GM12878 (cell line): ENCODE measurements at regions not wholly inside any gene's neighbourhood (a gene's known extent, or its start where the extent isn't known, plus 50 kb on each side); places are given as distances from the start of the nearest gene placed in this dataset.

Experiments used
- ATAC-seq: fragments of 200-7000 bp; cut with Tn5 transposase; 3 replicates; pipeline ENCODE4 v1.9.1; 2020; ENCODE audit warnings: mild to moderate bottlenecking, moderate library complexity
- BruUV-seq: library from RNA; stranded (reverse); fragments of 400-500 nt; replicated peaks from 2 replicates; lab custom pipeline; 2021; lab: Mats Ljungman, UMichigan
- CTCF ChIA-PET: fragments of 300-600 bp; sonication (Branson Sonifier 250); formaldehyde crosslinking; extraction: SDS; loops from one replicate; lab custom pipeline; 2021; ENCODE audit warnings: inconsistent platforms; lab: Yijun Ruan, JAX
- POLR2A ChIA-PET: fragments of 350-600 bp; formaldehyde crosslinking; extraction: SDS; loops from one replicate; lab custom pipeline; 2021; ENCODE audit warnings: inconsistent platforms; lab: Charles Lee
- RAD21 ChIA-PET: fragments of 300-600 bp; sonication (Branson Sonifier 250); formaldehyde crosslinking; loops from one replicate; lab custom pipeline; 2023; ENCODE audit warnings: antibody characterized with exemption; ENCODE audit not compliant: unreplicated experiment; lab: Charles Lee
- SMC1A ChIA-PET: fragments of 300-600 bp; sonication (Branson Sonifier 250); formaldehyde crosslinking; loops from one replicate; lab custom pipeline; 2023; ENCODE audit not compliant: unreplicated experiment, uncharacterized antibody; lab: Charles Lee
- DNase-seq: peaks from one replicate; pipeline ENCODE4 v3.0.0-alpha.2; 2011; ENCODE audit warnings: low read depth, low spot score
- FAIRE-seq: peaks from 3 replicates; lab custom pipeline; 2011; peaks lifted over from hg19 to GRCh38; lab: Jason Lieb, UNC
- H2AFZ ChIP-seq: 2 replicates; pipeline ENCODE4 v1.6.0; 2011; ENCODE audit warnings: low read depth, low read length, control low read depth; ENCODE audit not compliant: control insufficient read depth
- H3K27ac ChIP-seq: 2 replicates; pipeline ENCODE4 v1.5.1; 2011; ENCODE audit warnings: control low read depth; ENCODE audit not compliant: control insufficient read depth, insufficient read depth
- H3K27me3 ChIP-seq, 2 experiments: replicated peaks in 1 of 2; 2 replicates each; pipeline versions ENCODE4 v1.6.0 to v1.6.1; 2011; ENCODE audit warnings: low read length in 1 of 2; ENCODE audit not compliant: control insufficient read depth in 2 of 2, insufficient read depth in 2 of 2
- H3K36me3 ChIP-seq, 2 experiments: 2 replicates each; pipeline ENCODE4 v1.5.1; 2011; ENCODE audit warnings: low read length in 1 of 2; ENCODE audit not compliant: control insufficient read depth in 2 of 2, insufficient read depth in 2 of 2
- H3K4me1 ChIP-seq: 2 replicates; pipeline ENCODE4 v1.6.1; 2011; ENCODE audit warnings: mild to moderate bottlenecking, low read length, moderate library complexity, mixed read lengths; ENCODE audit not compliant: control insufficient read depth, insufficient read depth
- H3K4me2 ChIP-seq: 2 replicates; pipeline ENCODE4 v1.6.0; 2011; ENCODE audit warnings: control low read depth; ENCODE audit not compliant: control insufficient read depth, insufficient read depth
- H3K4me3 ChIP-seq: fragments of 200-600 bp; sonication (generic); 2 replicates; pipeline ENCODE4 v1.5.1; 2016
- H3K79me2 ChIP-seq: 2 replicates; pipeline ENCODE4 v1.6.0; 2011; ENCODE audit warnings: low read length; ENCODE audit not compliant: control insufficient read depth, insufficient read depth
- H3K9ac ChIP-seq: 2 replicates; pipeline ENCODE4 v1.8.0; 2011; ENCODE audit warnings: low read length, control low read depth, mixed read lengths; ENCODE audit not compliant: control insufficient read depth, insufficient read depth
- H3K9me3 ChIP-seq: replicated peaks from 3 replicates; pipeline ENCODE4 v1.5.1; 2011; ENCODE audit warnings: mild to moderate bottlenecking, low read length; ENCODE audit not compliant: control insufficient read depth, insufficient read depth
- H4K20me1 ChIP-seq: 2 replicates; pipeline ENCODE4 v1.6.0; 2011; ENCODE audit not compliant: control insufficient read depth, insufficient read depth
- CBX3 ChIP-seq: fragments of 200-600 bp; sonication (generic); IDR thresholded peaks from 2 replicates; pipeline ENCODE4 v1.6.1; 2016; ENCODE audit warnings: low read depth, borderline replicate concordance
- IKZF2 ChIP-seq, 2 experiments: fragments of 450-650 bp; IDR thresholded peaks; 2 replicates each; pipeline ENCODE4 v1.6.1; 2017; ENCODE audit warnings: mild to moderate bottlenecking in 2 of 2, moderate library complexity in 2 of 2
- JUNB ChIP-seq: IDR thresholded peaks from 2 replicates; pipeline ENCODE4 v1.6.1; 2016; ENCODE audit warnings: antibody characterized with exemption, mild to moderate bottlenecking
- POLR2A ChIP-seq: IDR thresholded peaks from 2 replicates; pipeline ENCODE4 v1.6.1; 2011; ENCODE audit warnings: low read depth, mild to moderate bottlenecking, low read length
- POU2F2 ChIP-seq: IDR thresholded peaks from 3 replicates; pipeline ENCODE4 v1.6.1; 2011; ENCODE audit warnings: low read depth, mild to moderate bottlenecking, low read length, borderline replicate concordance
- SIN3A ChIP-seq: IDR thresholded peaks from 2 replicates; pipeline ENCODE4 v1.6.1; 2012; ENCODE audit warnings: low read depth, low read length, improper control_type of control experiment
- SUPT20H ChIP-seq: IDR thresholded peaks from 2 replicates; pipeline ENCODE4 v1.6.1; 2011; ENCODE audit warnings: low read depth, mild to moderate bottlenecking, low read length, moderate library complexity, borderline replicate concordance; ENCODE audit not compliant: control insufficient read depth
- TAF1 ChIP-seq: IDR thresholded peaks from 2 replicates; pipeline ENCODE4 v1.6.1; 2011; ENCODE audit warnings: mild to moderate bottlenecking, low read depth, low read length, borderline replicate concordance
- TCF7 ChIP-seq: IDR thresholded peaks from 2 replicates; pipeline ENCODE4 v1.6.1; 2014; ENCODE audit warnings: antibody characterized with exemption, borderline replicate concordance
- ZNF217 ChIP-seq: fragments of 450-650 bp; IDR thresholded peaks from 2 replicates; pipeline ENCODE4 v1.6.1; 2017; ENCODE audit warnings: antibody characterized with exemption, mild to moderate bottlenecking
- ZNF24 ChIP-seq: fragments of 450-650 bp; IDR thresholded peaks from 2 replicates; pipeline ENCODE4 v1.6.1; 2017; ENCODE audit warnings: antibody characterized with exemption, mild to moderate bottlenecking
- ZNF384 ChIP-seq: IDR thresholded peaks from 2 replicates; pipeline ENCODE4 v1.6.1; 2012; ENCODE audit warnings: low read depth, mild to moderate bottlenecking, low read length, improper control_type of control experiment, borderline replicate concordance
- ZZZ3 ChIP-seq: IDR thresholded peaks from 2 replicates; pipeline ENCODE4 v1.6.1; 2011; ENCODE audit warnings: low read depth; ENCODE audit not compliant: control insufficient read depth, insufficient read length
- WGBS: methylation state at CpG from one replicate; pipeline ENCODE4 v1.1.6; 2016; ENCODE audit warnings: low lambda C conversion rate; ENCODE audit not compliant: insufficient replicate concordance, insufficient coverage; ENCODE audit errors: missing lambda C conversion rate; 5-methylcytosine and 5-hydroxymethylcytosine counted together
- in situ Hi-C: fragments of 300-500 bp; cut with MboI; formaldehyde crosslinking; loops from 9 replicates; pipeline ENCODE4 v1.14.3; 2018; ENCODE audit warnings: mixed read lengths
- intact Hi-C: fragments of 100-400 bp; cut with micrococcal nuclease; formaldehyde crosslinking; loops from one replicate; pipeline ENCODE4 v1.14.2; 2022; ENCODE audit not compliant: unreplicated experiment
- TF ChIP-seq, protein P1 (sequence below): IDR thresholded peaks from 2 replicates; pipeline ENCODE4 v1.6.1; 2011; ENCODE audit warnings: borderline replicate concordance, low read depth, mild to moderate bottlenecking, moderate library complexity, low read length; ENCODE audit not compliant: insufficient read depth, poor library complexity, severe bottlenecking
- TF ChIP-seq, protein P2 (sequence below): fragments of 450-650 bp; IDR thresholded peaks from 2 replicates; pipeline ENCODE4 v1.6.1; 2017; ENCODE audit warnings: borderline replicate concordance

DNA sequence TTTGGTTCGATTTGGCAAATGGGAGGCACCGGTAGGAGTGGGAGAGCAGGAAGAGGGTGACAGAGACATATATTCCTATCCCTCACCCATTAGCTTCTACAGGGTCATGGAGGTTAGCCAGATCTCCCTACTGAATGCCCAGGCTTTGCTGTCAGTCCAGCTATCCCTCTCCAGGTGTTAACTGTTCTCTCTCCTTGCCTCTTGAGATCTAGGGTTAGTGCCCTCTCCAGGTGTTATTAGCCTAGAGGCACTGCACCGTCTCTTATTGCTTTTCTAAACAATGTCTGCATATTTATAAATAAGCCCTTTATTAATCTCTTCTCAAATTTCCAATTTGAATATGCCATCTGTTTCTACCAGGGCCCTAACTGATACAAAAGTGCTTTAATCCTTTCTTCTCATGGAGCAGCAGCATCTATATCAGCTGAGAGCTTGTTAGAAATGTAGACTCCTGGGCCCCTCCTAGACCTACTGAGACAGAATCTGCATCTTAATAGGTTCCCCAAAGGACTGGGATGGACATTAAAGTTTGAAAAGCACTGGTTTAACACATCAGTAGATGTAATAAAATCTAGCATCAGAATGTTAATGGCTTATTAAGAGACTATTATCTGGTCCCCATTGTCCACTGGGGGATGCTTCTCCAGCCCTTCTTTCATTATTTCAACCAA lies 322.5 kb upstream of the SLC24A2 start (continued):
- no peak for TF ChIP-seq ZNF24
- TF ChIP-seq, all 136 proteins: peak for 0

DNA sequence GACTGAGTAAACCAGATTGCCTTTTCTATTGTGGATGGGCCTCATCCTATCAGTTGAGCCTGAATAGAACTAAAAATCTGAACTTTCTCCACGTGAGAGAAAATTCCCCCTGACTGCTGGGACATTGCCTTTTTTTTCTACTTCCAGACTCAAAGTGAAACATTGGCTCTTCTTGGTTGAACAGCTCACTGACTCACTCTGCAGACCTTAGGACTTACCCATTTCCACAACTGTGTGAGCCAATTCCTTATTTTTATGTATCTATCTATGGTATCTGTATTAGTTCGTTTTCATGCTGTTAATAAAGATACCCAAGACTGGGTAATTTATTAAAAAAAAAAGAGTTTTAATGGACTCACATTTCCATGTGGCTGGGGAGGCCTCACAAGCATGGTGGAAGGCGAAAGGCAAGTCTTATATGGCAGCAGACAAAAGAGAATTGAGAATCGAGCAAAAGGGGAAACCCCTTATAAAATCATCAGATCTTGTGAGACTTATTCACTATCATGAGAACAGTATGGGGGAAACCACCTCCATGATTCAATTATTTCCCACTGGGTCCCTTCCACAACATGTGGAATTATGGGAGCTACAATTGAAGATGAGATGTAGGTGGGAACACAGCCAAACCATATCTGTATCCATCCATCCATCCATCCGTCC lies 306.7 kb upstream of the SLC24A2 start:
- ATAC-seq (no peak), DNase-seq (no peak)
- Histone ChIP-seq H3K79me2 (no peaks in the 10 kb centered on the region), H3K36me3 (no peaks in the 10 kb centered on the region), H3K27ac (no peak overlapping the region), H2AFZ (no peak overlapping the region), H3K9ac (no peak overlapping the region)
- intact Hi-C loops (no loop called here), in situ Hi-C loops (no loop called here)
- CTCF ChIA-PET: no interaction called here
- POLR2A ChIA-PET: no interaction called here
- TF ChIP-seq TCF7 (no peak), CBX3 (no peak), TAF1 (no peak), ZNF217 (no peak), ZZZ3 (no peak), POU2F2 (no peak), SUPT20H (no peak), JUNB (no peak), IKZF2 (IDR thresholded peaks at IDR 0.05) (no peak), SIN3A (no peak), POLR2A (no peak), ZNF384 (no peak)
- TF ChIP-seq, protein P1, sequence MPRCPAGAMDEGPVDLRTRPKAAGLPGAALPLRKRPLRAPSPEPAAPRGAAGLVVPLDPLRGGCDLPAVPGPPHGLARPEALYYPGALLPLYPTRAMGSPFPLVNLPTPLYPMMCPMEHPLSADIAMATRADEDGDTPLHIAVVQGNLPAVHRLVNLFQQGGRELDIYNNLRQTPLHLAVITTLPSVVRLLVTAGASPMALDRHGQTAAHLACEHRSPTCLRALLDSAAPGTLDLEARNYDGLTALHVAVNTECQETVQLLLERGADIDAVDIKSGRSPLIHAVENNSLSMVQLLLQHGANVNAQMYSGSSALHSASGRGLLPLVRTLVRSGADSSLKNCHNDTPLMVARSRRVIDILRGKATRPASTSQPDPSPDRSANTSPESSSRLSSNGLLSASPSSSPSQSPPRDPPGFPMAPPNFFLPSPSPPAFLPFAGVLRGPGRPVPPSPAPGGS: no peak
- TF ChIP-seq, protein P2, sequence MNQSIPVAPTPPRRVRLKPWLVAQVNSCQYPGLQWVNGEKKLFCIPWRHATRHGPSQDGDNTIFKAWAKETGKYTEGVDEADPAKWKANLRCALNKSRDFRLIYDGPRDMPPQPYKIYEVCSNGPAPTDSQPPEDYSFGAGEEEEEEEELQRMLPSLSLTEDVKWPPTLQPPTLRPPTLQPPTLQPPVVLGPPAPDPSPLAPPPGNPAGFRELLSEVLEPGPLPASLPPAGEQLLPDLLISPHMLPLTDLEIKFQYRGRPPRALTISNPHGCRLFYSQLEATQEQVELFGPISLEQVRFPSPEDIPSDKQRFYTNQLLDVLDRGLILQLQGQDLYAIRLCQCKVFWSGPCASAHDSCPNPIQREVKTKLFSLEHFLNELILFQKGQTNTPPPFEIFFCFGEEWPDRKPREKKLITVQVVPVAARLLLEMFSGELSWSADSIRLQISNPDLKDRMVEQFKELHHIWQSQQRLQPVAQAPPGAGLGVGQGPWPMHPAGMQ: no peak
- TF ChIP-seq, all 136 proteins: peak for 0
- no peaks in the 10 kb centered on the region for H3K9me3 ChIP-seq
- H3K27me3 ChIP-seq: no peaks in the 10 kb centered on the region
- H4K20me1 ChIP-seq: no peaks in the 10 kb centered on the region
- SMC1A ChIA-PET: no interaction called here
- no peak overlapping the region for H3K4me2 ChIP-seq
- BruUV-seq: no TSS peak
- FAIRE-seq: no peak
- H3K4me3 ChIP-seq: no peak overlapping the region
- RAD21 ChIA-PET: no interaction called here
- no peaks in the 10 kb centered on the region for H3K4me1 ChIP-seq
- WGBS: 10% methylated on average over 5 of the region's 5 CpGs
